ENCODE measurements at regions not wholly inside any gene's neighbourhood (a gene's known extent, or its start where the extent isn't known, plus 50 kb on each side); places are given as distances from the start of the nearest gene placed in this dataset.

DNA sequence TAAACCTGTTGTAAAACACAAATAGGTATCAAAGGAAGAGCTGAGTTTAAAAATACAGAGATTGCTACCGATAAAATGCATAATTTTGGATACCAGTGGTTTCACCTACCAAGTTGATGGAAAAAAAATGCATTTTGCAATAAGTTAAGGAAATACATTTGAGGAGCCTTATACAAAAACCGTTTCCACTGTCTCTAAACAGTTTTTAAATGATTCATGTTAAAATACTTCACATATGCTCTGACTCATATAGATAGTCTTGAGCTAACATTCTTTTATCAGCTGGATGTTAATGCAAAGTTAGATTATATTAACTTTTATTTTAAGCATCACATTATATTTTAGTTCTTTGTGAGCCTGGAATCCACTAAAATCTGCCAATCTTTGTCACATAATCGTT lies 50.6 kb upstream of the ANKRD17 start:
- Histone ChIP-seq H3K79me2 (ENCODE audit: control insufficient read depth, insufficient read depth, low read length) (no peaks in the 10 kb centered on the region), H3K36me3 (ENCODE audit: control insufficient read depth in 2 of 2, extremely low read depth in 1 of 2, insufficient read depth in 2 of 2, low read length in 2 of 2) (no peaks in the 10 kb centered on the region), H3K4me2 (ENCODE audit: control insufficient read depth, extremely low read depth, insufficient read depth, low read depth, low read length) (peak overlapping the region; percentile 19), H3K27me3 (ENCODE audit: control insufficient read depth, extremely low read depth, insufficient read depth, low read length) (no peaks in the 10 kb centered on the region), H3K27ac (ENCODE audit: control insufficient read depth, insufficient read depth, low read length) (no peak overlapping the region), H3K9me3 (ENCODE audit: control insufficient read depth, low read depth, low read length) (no peaks in the 10 kb centered on the region), H2AFZ (ENCODE audit: control insufficient read depth, low read length) (no peak overlapping the region), H3K9ac (ENCODE audit: control insufficient read depth, extremely low read depth, insufficient read depth, low read length) (no peak overlapping the region), H3K4me3 (ENCODE audit: control insufficient read depth in 2 of 3, extremely low read depth in 1 of 3, insufficient read depth in 2 of 3, low read depth in 1 of 3, low read length in 3 of 3) (no peak overlapping the region), H4K20me1 (ENCODE audit: control insufficient read depth, extremely low read depth, insufficient read depth, low read length) (no peaks in the 10 kb centered on the region), H3K4me1 (ENCODE audit: control insufficient read depth, extremely low read depth, insufficient read depth, low read length) (no peaks in the 10 kb centered on the region), H3K9me1 (ENCODE audit: control insufficient read depth, extremely low read depth, insufficient read depth, low read length) (peaks cover 2% of the 10 kb centered on the region)
- TF ChIP-seq, protein P1, sequence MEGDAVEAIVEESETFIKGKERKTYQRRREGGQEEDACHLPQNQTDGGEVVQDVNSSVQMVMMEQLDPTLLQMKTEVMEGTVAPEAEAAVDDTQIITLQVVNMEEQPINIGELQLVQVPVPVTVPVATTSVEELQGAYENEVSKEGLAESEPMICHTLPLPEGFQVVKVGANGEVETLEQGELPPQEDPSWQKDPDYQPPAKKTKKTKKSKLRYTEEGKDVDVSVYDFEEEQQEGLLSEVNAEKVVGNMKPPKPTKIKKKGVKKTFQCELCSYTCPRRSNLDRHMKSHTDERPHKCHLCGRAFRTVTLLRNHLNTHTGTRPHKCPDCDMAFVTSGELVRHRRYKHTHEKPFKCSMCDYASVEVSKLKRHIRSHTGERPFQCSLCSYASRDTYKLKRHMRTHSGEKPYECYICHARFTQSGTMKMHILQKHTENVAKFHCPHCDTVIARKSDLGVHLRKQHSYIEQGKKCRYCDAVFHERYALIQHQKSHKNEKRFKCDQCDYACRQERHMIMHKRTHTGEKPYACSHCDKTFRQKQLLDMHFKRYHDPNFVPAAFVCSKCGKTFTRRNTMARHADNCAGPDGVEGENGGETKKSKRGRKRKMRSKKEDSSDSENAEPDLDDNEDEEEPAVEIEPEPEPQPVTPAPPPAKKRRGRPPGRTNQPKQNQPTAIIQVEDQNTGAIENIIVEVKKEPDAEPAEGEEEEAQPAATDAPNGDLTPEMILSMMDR (optimal IDR thresholded peaks at IDR 0.05 in 1 of 3, IDR thresholded peaks at IDR 0.05 in 1 of 3, conservative IDR thresholded peaks at IDR 0.05 in 1 of 3; ENCODE audit: extremely low read depth in 1 of 3, insufficient read depth in 2 of 3, low read length in 3 of 3): no peak
- DNase-seq (ENCODE audit: low read depth, low spot score) (no peak), FAIRE-seq (peak; percentile 58)
- dilution Hi-C loops (cut with MboI; ENCODE audit: extremely low pct_ligation_motif_present, low sequenced_read_pairs): no loop called here
